Erythroblast (primary cell): ENCODE measurements at regions not wholly inside any gene's neighbourhood (a gene's known extent, or its start where the extent isn't known, plus 50 kb on each side); places are given as distances from the start of the nearest gene placed in this dataset.

Experiments
- GATA1 ChIP-seq: IDR thresholded peaks from 2 replicates; pipeline ENCODE4 v1.6.1; 2011; ENCODE audit warnings: low read depth, mild to moderate bottlenecking, control low read depth, low read length, moderate library complexity
- POLR2A ChIP-seq: IDR thresholded peaks from 2 replicates; pipeline ENCODE4 v1.6.1; 2011; ENCODE audit warnings: mild to moderate bottlenecking, low read length

DNA sequence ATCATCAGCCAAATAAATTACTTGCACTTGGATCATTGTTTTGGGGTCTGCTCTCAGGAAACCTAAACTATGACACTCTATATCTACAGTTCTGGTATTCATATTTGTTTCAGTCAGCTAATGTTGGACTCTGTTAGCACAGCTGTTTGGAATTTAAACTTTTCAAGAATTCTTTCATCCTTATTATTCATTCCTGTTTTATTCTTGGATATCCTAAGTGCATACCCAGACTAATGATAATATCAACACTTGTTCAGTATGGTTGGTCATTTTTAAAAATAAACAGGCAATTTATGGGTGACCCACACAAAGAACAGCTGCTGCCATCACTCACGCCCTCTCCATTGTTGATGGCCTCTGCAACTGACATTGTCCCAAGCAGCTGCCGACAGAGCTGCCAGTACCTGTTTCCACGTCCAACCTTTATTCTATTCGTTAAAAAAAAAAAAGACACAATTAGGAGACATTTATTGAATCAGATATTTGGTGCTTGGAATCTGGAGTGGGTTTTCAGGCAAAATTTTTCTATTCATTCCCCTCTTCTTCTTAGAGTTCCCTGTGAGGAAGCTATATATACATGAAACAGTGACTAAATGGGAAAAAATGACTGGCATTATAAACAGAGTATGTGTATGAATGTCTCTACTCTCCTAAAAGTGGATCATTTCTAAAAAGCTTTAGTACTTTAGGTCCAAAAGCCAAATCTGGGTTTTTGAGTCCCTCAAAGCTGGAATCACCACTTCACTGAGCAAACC lies 252.1 kb upstream of the NAV3 start:
- TF ChIP-seq POLR2A (no peak), GATA1 (no peak)
